ENCODE measurements at regions not wholly inside any gene's neighbourhood (a gene's known extent, or its start where the extent isn't known, plus 50 kb on each side); places are given as distances from the start of the nearest gene placed in this dataset.
"Not testable (repeated sequence)": the region's sequence is repeated elsewhere in the genome, so short reads cannot be mapped to it uniquely, and the experiment has no call there.

DNA sequence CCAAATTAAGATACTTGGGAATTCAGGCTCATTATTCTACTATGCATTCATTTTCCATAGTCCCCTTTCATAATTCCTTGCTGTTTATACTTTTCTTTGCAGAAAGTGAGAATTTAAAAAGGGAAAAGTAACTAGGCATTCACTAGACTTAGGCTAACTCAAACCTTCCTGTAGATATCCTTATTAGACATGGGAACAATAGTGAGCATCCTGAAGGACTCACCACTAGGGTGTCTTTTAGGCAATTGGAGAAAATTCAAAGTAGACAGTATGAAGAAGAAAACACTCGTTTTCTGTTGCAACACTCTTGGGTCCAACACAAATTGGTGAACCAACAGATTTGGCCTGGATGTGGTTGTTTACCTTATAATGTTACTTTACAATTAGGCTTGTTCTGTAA, 213.2 kb upstream of the GRIN3A start:
- no peak for DNase-seq

DNA sequence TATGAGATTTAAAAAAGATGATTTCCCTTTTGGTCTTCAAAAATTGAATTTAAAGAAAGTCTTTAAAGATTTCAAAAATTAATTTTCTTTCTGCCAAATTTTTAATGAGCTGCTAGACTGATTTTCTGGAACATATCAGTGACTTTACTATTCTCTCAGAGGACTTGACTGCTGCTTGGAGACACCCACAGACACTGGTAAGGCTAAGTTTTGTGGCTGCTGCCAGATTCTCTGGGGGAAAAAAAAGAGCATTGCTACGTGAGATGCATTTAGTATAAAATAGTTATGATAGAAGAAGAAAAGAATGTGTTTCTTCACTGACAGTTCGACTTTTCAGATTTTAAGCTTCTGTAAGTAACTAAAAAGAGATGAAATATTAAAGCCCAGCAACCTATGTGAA, 193.3 kb upstream of the GRIN3A start:
- DNase-seq = no peak

DNA sequence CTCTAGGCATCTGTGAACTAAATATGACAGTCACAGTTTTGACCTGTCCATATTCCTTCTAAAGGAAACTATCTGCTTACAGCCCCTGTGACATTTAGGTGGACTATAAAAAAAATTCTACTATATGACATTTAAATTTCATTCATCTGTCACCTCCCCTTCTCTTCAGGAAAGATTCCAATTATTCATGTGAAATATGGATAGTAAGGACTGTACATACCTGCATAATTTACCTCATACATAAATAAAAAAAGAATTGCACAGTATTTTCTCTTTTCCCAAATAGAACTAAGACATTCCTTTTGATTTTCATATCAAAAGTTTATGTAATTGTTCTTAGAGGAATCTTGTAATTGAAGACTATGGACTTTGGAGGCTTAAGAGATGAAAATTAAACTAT, 192.3 kb upstream of the GRIN3A start:
- DNase-seq = no peak

DNA sequence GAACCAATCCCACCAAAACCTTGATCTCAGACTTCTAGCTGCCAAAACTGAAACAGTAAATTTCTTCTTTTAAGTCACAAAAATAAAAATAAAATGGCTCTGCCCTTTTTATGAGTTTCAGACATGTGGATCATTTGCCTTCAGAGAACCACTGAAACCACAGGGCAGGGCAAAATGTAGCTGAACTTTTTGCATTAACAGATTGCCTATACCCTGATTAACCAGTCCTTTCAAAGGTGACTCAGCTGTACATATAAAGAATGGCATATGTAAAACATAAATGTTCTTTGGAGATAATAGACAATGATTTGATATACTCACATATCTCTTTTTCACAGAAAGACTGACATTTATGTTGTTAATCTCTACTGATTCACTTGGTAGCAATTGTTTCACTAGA, 187.1 kb upstream of the GRIN3A start:
- no peak for DNase-seq

DNA sequence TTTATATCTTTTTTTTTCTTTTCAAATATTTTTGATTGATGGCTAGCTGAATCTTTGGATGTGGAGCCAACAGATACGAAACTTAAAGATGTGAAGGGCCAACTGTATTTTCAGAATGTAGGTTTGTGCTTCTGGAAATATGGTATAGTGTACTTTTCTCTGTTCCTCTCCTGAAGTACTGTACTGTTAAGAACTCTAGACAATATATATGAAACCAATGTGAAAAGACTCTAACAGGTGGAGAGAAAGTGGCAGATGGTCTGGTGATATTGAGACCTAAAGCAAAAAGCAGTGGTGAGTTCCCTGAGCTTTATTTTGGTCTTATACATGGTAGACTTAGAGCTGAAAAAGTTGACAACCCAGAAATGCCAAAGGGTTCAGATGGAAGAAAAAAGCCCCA, 185.0 kb upstream of the GRIN3A start:
- DNase-seq = no peak

DNA sequence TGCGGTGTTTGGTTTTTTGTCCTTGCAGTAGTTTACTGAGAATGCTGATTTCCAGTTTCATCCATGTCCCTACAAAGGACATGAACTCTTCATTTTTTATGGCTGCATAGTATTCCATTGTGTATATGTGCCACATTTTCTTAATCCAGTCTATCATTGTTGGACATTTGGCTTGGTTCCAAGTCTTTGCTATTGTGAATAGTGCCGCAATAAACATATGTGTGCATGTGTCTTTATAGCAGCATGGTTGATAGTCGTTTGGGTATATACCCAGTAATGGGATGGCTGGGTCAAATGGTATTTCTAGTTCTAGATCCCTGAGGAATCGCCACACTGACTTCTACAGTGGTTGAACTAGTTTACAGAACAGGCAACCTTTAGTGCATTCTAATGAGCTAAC, 178.5 kb upstream of the GRIN3A start:
- not testable (repeated sequence) for DNase-seq

DNA sequence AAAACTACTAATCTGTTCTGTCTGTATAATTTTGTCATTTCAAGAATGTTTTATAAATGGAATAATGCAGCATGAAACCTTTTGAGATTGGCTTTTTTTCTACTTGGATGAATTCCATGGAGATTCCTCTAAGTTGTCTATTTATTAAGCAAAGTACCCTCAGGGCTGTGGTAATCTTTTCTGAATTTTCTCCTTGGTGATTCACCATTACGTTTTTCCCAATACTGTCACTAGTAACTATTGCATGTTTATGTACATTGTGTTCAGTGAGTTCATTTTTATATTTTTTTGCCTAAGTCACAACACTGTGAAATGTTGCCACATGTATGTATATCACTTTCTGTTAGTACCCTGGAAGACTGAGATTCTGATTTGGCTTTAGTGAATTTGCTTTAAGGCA, 177.0 kb upstream of the GRIN3A start:
- no peak for DNase-seq

DNA sequence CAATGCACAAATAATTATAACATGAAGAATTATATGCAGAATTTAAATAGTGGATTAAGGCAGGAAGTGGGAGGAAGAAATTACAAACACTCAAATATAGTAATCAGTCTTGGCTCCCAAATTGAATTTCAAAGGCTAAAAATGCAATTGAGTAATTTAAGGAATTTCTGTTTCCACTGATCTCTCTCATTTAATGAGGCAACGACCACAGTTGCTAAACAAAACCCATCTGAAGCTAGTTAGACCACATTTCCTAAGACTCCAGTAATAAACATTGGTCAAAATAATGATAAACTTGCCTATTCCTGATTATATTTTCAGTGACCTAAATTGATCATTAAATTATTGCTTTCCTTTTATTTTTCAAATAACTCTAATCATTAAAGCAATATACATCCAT, 174.3 kb upstream of the GRIN3A start:
- DNase-seq = no peak

DNA sequence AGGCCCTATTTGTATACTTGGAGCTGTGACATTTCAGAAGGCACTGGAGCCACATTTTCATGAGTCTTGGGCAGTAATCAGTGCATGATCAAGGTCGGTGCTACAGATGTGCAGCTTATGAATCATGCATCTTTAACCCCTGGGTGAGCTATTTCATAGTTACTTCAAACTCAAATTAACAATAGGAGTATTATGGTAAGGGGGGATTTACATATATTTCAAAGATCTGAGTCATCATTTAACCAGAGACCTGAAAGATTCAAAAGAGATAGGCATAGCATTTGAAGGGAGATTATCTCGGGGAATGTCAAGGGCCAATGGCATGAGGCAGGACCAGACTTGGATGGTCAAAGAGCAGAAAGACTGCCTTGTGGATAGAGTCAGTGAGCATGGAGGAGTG, 169.0 kb upstream of the GRIN3A start:
- no peak for DNase-seq

DNA sequence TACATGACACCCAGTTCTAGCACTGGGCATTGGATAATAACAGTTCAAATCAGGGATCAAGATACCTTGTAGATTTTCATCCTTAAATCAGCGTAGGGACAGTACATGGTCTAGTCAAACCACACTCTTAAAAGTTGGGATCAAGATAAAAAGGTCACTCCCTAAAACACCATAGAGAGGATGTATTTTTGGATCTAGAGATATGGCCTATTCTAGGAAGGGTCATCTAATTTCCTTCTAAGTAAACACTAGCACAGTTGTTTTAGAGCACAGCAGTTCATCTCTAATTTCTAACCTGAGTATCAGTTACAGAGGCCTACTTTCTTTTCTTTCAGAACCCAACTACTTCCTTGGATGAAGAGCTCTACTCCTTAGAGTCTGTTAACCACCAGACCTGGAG, 166.4 kb upstream of the GRIN3A start:
- no peak for DNase-seq

DNA sequence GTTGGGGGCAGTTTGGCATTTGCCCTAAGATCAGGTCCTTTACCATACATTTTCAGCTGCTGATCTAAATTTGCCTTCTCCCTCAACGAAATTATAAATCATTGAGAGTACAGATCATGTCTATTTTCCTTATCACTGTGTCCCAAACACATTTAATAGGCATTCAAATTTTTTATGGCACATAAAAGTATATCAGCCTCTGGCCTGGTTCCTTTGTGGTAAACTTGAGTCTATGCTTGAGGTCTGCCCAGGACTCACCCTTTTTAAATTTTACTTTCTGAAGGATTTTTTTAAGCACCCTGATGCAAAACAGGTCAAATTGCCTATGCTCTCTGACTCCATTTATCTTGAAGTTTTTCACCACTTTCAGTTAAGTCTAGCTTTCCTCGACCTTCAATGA, 163.6 kb upstream of the GRIN3A start:
- DNase-seq = no peak

DNA sequence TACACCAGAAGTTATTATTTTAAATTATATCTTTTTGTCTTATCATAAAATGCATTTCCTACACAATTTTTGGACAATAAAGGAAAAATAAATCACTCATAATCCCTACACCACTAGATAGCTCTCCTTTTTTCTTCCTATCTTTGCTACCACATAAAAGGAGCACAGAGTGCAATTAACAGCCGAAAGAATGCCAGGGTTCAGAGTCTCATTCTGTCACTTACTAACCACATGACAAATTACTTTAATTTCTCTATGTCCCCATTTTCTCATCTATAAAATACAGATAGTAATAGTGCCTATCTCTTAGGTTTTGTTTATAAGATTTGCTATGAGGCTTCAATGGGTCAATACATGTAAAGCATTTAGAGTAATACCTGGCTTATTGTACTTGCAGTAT, 158.7 kb upstream of the GRIN3A start:
- no peak for DNase-seq

DNA sequence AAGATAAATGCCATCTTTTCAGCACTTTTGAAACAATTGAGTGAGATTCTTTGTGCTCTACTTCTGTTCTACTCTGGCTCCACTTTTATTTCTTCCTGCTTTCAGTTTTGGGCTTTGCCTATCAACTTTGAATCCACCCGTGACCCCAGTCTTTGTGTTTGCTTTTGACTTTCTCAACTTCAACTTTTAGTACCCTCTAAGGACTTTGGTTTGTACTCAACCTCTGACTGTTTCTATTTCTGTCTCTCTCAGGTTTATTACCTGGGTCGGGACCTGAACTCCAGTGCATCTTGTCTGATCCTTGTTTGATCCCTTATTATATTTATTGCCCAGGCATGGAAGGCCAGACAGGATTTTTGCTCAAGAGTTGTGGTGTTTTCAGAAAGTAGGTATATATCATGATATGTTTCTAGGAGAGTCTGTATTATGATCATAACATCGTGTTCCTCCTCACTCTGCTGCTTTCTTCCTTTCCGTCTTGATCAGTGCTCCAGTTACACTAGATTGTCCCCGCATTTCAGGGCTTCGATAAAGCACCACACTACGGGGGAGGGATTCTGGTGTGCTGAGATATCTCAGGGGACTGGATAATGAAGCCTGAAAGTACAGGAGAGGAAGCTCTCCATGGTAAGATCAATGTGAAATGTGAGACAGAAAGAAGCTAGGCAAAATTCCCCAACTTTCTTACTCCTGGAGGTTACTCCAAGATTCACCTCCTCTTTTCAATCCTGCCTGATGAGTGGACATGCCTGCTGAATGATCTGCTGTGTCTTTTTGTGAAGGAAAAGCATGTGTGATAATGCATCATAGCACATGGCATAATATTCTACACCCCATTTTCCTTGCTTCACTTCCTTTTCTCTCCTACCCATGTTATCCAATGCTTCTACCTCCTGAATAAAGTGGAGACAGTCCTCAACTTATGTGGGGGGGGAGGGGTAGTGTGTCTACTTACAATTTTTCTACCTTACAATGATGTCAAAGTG, 155.5 kb upstream of the GRIN3A start:
- DNase-seq = no peak

DNA sequence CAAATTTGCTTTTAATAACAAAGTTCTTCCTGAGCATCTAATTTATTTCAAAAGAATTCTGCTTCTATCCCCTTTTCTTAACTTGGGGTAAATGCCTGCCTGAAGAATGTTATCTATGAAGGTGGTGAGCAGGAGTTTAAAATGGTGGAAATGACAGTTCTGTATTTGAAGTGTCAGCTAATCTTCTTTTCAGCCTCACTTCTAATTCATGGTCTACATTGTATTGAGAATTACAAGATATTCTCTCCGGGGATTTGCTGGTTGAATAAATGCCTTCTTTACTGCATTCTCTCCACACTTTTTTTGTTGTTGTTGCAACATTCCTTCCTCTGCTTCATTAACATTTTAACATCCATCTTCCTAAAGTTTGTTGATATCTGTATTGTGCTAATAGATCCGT, 143.1 kb upstream of the GRIN3A start:
- DNase-seq = no peak

DNA sequence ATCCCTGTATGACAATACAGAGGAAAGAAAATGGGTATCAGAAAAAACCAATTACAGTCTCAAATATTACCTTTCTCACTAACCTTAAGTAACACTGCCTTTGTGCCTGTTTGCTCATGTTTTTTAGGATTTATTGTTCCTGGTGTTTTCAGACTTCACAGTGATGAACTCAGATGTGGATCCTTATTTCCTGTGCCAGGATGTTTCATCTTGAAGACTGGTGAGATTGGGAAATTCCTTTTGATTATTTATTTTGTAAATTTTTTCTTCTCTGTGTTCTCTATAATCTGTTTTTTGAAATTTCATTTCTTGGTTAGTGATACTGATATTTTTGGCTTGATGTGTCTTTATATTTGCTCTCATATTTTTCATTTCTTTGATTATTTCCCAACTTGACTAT, 142.4 kb upstream of the GRIN3A start:
- DNase-seq = no peak

DNA sequence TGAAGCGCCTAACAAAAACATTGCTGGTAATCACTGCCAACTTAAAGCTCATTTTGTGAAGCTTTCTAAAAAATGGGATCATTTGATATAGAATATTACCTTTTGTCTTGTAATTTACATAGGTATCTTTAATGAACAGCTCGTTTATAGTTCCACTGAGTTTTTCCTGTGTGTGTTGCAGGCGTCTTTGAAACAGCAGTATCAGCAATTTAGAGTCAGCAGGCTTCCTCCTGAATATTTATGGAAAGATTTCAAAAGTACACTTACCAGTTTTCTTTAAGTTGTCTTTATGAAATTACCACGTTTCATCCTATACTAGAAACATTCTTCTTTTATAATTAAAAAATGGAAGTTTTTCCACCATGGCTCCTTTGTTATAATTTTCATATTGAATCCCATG, 140.3 kb upstream of the GRIN3A start:
- no peak for DNase-seq

DNA sequence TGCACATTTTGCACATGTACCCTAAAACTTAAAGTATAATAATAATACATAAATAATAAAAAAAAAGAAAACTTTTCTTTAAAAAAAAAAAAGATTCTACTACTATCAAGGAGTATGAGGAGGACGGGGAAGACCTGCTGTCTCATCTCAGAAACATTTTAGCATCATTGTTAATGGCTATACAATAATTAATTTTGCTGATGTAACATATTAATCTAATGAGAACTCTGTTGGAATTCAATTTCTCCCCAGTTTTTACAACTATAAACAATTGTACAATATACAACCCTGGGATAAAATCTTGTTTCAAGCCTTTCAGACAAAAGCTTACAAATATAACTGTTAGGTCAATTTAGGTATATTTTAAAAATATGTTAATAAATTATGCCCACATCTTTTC, 139.0 kb upstream of the GRIN3A start:
- DNase-seq = no peak

DNA sequence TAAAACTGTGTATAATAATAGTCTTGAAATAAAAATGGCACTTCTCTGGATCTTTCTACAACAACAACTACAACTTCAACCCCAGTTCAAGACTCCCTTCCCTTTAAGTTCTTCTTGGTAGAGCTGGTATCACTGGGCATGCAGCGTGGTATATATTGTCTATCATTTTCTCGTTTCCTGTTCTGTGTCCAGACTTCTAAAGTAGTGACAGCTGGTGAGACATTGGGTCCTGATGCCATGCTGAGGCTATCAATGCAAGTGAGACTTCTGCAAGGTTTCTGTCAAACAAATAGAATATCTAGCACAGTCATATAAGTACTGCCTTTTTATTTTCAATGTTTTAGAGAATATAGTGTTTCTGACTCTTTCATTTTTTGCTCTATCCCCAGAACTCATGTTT, 123.0 kb upstream of the GRIN3A start:
- no peak for DNase-seq

DNA sequence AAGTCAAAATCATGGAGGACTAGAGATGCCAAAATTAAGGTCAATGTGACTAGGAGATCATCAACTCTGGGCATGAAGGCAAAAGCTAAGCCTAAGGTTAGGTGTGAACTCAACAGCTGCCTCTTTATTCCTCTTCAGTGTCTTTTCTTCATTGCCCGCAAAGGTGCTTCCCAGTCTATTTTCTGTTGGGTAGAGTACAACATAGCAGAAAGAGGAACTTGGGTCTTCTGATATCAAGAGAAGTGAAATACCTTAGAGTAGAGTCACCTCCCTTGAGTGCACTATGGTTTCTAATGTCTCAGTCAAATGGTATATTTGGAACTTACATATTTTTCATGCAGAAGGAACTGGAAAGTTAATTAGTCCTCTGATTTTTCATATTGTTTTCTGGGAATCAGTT, 122.5 kb upstream of the GRIN3A start:
- no peak for DNase-seq

DNA sequence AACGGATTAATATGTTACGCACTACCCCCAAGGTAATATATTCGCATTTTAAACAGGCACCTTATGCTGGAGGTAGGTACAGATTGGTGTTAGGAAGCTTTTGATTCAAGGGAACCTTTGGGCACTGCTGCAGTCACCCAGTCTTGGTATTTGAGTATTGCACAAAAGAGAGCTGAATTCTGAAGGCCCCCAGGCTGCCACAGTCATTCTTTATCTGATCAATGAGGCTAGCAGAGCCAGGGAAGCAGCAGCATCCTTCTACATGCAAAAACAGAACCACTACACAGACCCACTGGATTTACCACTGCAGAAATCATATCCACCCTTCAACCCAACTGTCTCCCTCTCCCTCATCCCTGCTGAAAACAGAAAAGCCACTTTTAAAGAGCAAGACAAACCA, 121.2 kb upstream of the GRIN3A start:
- DNase-seq = no peak

DNA sequence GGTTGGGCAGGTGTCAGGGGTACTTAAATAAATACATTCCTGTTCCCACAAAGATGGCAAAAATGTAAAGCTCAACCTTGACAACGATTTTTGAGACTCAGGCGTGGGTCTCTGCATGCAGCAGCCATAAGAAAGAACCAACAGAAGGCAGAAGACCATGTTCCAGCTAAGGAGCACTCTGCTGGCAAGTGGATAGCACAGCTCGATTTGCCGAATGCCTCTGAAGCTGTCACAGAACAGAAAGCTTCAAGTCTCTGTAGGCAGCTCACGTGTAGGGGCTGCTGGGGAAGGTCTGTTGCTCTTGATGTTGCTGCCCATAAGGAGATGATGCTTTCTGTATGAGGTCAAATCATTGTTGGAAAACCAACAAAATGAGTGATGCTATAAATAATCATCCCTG, 119.6 kb upstream of the GRIN3A start:
- no peak for DNase-seq

DNA sequence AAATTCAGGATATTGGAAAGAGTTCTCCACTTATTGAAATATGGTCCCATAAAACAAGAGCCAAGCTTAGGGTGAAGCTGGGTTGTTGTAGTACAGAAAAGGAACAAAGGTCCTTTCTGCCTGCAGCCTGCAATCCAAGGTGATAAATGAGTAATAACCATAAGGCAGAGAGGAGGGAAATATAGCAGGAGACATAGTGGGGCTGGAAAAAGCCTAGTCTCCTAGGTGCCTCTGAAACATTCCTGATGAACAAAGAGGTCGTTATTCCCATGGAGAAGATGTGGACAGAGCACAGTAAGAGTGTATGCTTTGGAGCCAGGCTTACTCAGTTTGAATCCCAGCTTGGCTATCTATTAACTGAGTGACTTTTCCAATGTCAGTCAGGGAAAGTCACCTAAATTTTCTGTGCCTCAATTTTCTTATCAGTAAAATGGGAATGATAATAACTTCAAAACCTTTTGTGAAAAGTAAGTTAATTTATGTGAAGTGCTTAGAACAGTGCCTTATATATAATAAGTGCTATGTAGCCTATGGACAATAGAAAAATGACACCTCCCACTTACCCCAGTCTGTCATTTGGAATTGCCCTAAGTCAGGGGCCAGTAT, 110.8 kb upstream of the GRIN3A start:
- no peak for DNase-seq

DNA sequence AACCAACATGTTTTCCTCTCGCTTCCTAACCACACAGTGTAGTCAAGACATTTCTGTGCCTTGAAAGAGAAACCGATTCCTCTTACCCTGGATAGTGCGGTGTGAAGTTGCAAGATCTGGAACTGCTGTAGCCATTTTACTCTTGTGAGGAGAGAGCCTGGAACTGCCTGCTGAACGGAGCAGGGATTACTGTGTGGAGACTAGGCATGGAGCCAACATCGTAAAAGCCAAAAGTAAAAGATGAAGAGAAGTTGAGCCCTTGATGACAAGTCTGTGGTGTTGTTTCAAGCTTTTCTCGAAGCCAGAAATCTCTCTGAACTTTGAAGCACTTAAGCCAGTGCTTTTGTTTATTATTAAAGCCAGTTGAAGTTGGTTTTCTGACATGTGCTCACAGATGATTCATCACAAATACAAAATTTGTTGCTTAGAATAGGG, 110.1 kb upstream of the GRIN3A start:
- DNase-seq = no peak

DNA sequence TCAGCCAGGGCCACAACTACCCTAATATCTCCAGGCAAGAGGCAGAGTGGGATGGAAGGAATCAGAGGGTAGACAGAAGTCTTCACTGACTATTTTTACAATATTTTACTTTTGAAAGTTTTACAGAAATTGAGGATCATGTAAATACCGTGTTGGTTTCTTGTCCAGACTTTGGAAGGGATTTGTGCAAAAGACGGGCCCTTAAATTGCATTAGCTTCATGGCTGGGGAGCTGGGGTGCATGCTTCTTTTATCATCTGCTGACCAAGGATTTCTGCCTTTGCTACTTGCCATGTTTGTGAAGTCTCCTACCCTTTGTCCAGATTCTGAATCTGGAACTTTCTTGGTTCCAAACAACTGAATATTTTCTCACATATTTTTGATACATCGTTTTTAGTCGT, 107.7 kb upstream of the GRIN3A start:
- no peak for DNase-seq

DNA sequence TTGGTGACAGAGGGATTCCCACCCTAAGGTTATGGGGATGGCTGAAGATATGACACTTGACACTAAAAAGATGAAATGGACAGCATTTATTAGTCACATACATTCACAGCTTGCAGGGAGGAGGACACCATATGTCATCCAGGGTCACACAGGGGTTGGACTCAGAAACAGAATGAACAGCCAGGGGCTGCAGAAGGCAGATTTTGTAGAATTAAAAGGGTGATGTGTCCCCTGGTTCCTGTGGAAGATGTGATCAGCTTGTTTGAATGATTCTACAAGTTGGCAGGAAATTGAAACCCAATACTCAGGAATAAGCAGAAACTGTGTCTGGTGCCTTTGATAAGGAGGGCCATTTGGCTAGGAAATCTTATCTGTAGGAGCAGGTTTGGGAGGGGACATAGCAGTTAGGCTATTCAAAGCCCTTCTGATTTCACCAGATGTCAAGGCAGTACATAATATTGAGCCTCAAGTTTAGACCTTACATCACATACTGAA, 102.3 kb upstream of the GRIN3A start:
- DNase-seq = no peak
